Thoracic aorta (tissue), 2 donors: ENCODE measurements at regions not wholly inside any gene's neighbourhood (a gene's known extent, or its start where the extent isn't known, plus 50 kb on each side); places are given as distances from the start of the nearest gene placed in this dataset.

Experiments
- ATAC-seq: fragments of 150-250 bp; one replicate; pipeline ENCODE4 v1.8.0; 2017; ENCODE audit warnings: low read depth; ENCODE audit not compliant: insufficient number of reproducible peaks, low FRiP score
- DNase-seq: peaks from one replicate; pipeline ENCODE4 v3.0.0-alpha.2; 2020; ENCODE audit warnings: low spot score
- H3K27ac ChIP-seq, 2 donors: fragments of 200-600 bp; sonication (generic); 1 replicate in 1 of 2; 2 replicates in 1 of 2; pipeline ENCODE4 v1.5.1; 2016; ENCODE audit warnings: mild to moderate bottlenecking in 2 of 2, moderate library complexity in 2 of 2
- H3K27me3 ChIP-seq: fragments of 200-600 bp; sonication (generic); replicated peaks from 2 replicates; pipeline ENCODE4 v1.6.0; 2016; ENCODE audit warnings: mild to moderate bottlenecking; ENCODE audit not compliant: insufficient read depth
- H3K36me3 ChIP-seq: fragments of 200-600 bp; sonication (generic); one replicate; pipeline ENCODE4 v1.5.1; 2016
- H3K4me1 ChIP-seq, 2 donors: fragments of 200-600 bp; sonication (generic); 1 replicate in 1 of 2; 2 replicates in 1 of 2; pipeline versions ENCODE4 v1.5.1 to v1.6.0; 2016; ENCODE audit warnings: low read depth in 2 of 2, mild to moderate bottlenecking in 1 of 2; ENCODE audit not compliant: control insufficient read depth in 1 of 2
- H3K4me3 ChIP-seq: fragments of 200-600 bp; sonication (generic); 2 replicates; pipeline ENCODE4 v1.5.1; 2016; ENCODE audit warnings: mild to moderate bottlenecking
- H3K9me3 ChIP-seq: fragments of 200-600 bp; sonication (generic); 2 replicates; pipeline ENCODE4 v1.5.1; 2016
- CTCF ChIP-seq: fragments of 200-600 bp; sonication (generic); IDR thresholded peaks from one replicate; pipeline ENCODE4 v1.5.1; 2019; ENCODE audit warnings: antibody characterized with exemption

- no peaks in the 10 kb centered on the region for H3K4me1 ChIP-seq
- H3K4me3 ChIP-seq = no peak overlapping the region
- no peak for TF ChIP-seq CTCF
- H3K27ac ChIP-seq = no peak overlapping the region
- no peaks in the 10 kb centered on the region for H3K27me3 ChIP-seq
- ATAC-seq (no peak), DNase-seq (no peak)
- no peaks in the 10 kb centered on the region for H3K36me3 ChIP-seq
- H3K9me3 ChIP-seq = no peaks in the 10 kb centered on the region
Measured at GRCh38 chr2:118529908-118530599, 317.4 kb downstream of the EN1 start.

GRCh38 chr2:118527571-118527970 lies 319.9 kb downstream of the EN1 start:
- H3K9me3 ChIP-seq = no peaks in the 10 kb centered on the region
- no peak for DNase-seq
- H3K27ac ChIP-seq = no peak overlapping the region
- H3K36me3 ChIP-seq = no peaks in the 10 kb centered on the region
- ATAC-seq = no peak
- no peaks in the 10 kb centered on the region for H3K4me1 ChIP-seq
- H3K4me3 ChIP-seq = no peak overlapping the region
- H3K27me3 ChIP-seq = no peaks in the 10 kb centered on the region
- TF ChIP-seq CTCF = no peak

- H3K4me1 ChIP-seq = no peaks in the 10 kb centered on the region
- no peak for TF ChIP-seq CTCF
- peaks cover 11% of the 10 kb centered on the region for H3K9me3 ChIP-seq
- H3K4me3 ChIP-seq = no peak overlapping the region
- ATAC-seq = no peak
- H3K36me3 ChIP-seq = no peaks in the 10 kb centered on the region
- H3K27me3 ChIP-seq = no peaks in the 10 kb centered on the region
- no peak for DNase-seq
- H3K27ac ChIP-seq = no peak overlapping the region
Measured at GRCh38 chr2:118525346-118525745, 322.1 kb downstream of the EN1 start.

- TF ChIP-seq CTCF = no peak
- no peak for ATAC-seq
- DNase-seq = no peak
- Histone ChIP-seq H3K4me3 (no peak overlapping the region), H3K4me1 (no peaks in the 10 kb centered on the region), H3K27me3 (no peaks in the 10 kb centered on the region), H3K36me3 (no peaks in the 10 kb centered on the region), H3K9me3 (peaks cover 11% of the 10 kb centered on the region), H3K27ac (no peak overlapping the region)
Measured at GRCh38 chr2:118524911-118525310, 322.5 kb downstream of the EN1 start.

GRCh38 chr2:118523761-118524160 lies 323.7 kb downstream of the EN1 start:
- DNase-seq (no peak), ATAC-seq (no peak)
- no peaks in the 10 kb centered on the region for H3K4me1 ChIP-seq
- TF ChIP-seq CTCF = no peak
- no peaks in the 10 kb centered on the region for H3K36me3 ChIP-seq
- H3K4me3 ChIP-seq = no peak overlapping the region
- no peaks in the 10 kb centered on the region for H3K27me3 ChIP-seq
- peaks cover 11% of the 10 kb centered on the region for H3K9me3 ChIP-seq
- H3K27ac ChIP-seq = no peak overlapping the region
